ENCODE measurements at regions not wholly inside any gene's neighbourhood (a gene's known extent, or its start where the extent isn't known, plus 50 kb on each side); places are given as distances from the start of the nearest gene placed in this dataset.

DNA sequence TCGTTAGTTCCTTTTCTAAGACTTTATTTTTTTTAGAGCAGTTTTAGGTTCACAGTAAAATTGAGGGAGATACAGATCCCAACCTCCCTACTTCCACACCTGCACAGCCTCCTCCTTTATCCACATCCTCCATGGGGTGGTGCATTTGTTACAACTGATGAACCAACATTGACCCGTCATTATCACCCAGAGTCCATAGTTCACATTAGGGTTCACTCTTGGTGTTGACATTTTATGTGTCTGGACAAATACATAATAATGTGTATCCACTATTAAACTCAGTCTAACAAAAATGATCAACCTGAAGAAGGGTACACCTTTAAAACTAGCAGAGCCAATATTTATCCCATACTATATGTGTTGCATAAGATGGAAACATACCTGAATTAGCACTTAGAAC, 130.4 kb upstream of the CCDC28A start:
- no peak for DNase-seq (ENCODE audit: extremely low spot score)
- CTCF ChIA-PET = no interaction called here
- no peak for TF ChIP-seq FOXK2 (IDR thresholded peaks at IDR 0.05)
- no peak for TF ChIP-seq FOXA1 (IDR thresholded peaks at IDR 0.05)
- no peak for TF ChIP-seq NFRKB (IDR thresholded peaks at IDR 0.05)
- TF ChIP-seq, protein P1, sequence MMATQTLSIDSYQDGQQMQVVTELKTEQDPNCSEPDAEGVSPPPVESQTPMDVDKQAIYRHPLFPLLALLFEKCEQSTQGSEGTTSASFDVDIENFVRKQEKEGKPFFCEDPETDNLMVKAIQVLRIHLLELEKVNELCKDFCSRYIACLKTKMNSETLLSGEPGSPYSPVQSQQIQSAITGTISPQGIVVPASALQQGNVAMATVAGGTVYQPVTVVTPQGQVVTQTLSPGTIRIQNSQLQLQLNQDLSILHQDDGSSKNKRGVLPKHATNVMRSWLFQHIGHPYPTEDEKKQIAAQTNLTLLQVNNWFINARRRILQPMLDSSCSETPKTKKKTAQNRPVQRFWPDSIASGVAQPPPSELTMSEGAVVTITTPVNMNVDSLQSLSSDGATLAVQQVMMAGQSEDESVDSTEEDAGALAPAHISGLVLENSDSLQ (IDR thresholded peaks at IDR 0.05) = no peak
- TF ChIP-seq SUZ12 (IDR thresholded peaks at IDR 0.05) = no peak
- no peak for TF ChIP-seq TARDBP (IDR thresholded peaks at IDR 0.05)
- TF ChIP-seq ARNT (IDR thresholded peaks at IDR 0.05) = no peak
- TF ChIP-seq LEF1 (IDR thresholded peaks at IDR 0.05; ENCODE audit: borderline replicate concordance) = no peak
- TF ChIP-seq L3MBTL2 (conservative IDR thresholded peaks at IDR 0.05) = no peak
- POLR2A ChIA-PET = no interaction called here

DNA sequence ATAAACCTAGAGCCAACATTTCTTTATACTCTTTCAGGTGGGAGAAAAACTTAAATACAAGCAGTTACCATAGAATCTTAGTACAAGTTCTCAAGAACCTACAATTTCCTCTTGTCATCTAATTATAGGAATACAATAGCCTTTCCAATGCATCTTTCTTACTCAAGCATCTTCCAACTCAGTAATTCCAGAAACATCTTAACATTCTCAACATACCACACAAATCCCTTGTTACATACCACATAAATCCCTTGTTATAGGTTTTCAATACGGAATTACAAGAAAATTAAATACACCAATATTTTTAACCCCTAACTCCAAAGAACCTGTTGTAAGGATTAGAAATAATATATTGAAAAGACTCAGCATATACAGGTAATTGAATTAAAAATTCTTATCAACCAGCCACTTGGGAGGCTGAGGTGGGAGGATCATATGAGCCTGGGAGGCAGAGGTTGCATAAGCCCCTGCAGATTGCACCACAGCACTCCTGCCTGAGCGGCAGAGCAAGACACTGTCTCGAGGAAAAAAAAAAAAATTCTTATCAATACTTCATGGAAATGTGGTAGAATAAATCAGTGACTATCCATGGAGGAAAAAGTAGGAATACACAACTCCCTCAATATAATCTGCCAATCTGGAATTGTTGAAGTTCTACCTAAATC, 127.5 kb upstream of the CCDC28A start:
- POLR2A ChIA-PET = no interaction called here
- CTCF ChIA-PET = no interaction called here
- DNase-seq (ENCODE audit: extremely low spot score) = no peak
- TF ChIP-seq FOXM1 (IDR thresholded peaks at IDR 0.05; ENCODE audit: borderline replicate concordance) (no peak), ARNT (IDR thresholded peaks at IDR 0.05) (no peak), FOXA1 (IDR thresholded peaks at IDR 0.05) (no peak), HDGF (IDR thresholded peaks at IDR 0.05; ENCODE audit: borderline replicate concordance) (no peak), CTBP1 (IDR thresholded peaks at IDR 0.05; ENCODE audit: borderline replicate concordance) (no peak), FOXK2 (IDR thresholded peaks at IDR 0.05) (no peak), SP1 (IDR thresholded peaks at IDR 0.05) (no peak), TARDBP (IDR thresholded peaks at IDR 0.05) (no peak), SUZ12 (IDR thresholded peaks at IDR 0.05) (no peak), BHLHE40 (IDR thresholded peaks at IDR 0.05; ENCODE audit: borderline replicate concordance) (no peak)
- TF ChIP-seq, protein P1 (IDR thresholded peaks at IDR 0.05) = no peak

DNA sequence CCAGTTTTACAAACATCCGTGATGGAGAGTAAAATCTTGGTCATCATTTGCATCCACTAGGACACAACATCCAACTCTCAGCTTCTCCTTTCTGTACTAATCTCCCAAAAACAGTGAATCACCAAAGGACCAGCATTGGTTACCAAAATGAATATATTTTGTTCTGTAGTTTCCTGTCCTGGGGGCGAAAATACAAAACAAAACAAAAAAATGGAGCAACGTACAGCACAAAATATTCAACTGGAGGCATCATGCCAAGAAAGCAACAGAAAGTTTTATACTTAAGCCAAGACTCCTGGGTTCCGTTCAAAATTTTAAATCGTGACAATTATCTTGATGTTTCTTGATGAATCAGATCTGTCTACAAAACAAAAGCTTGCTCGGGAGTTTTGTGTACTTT, 126.6 kb upstream of the CCDC28A start:
- CTCF ChIA-PET = no interaction called here
- POLR2A ChIA-PET = no interaction called here
- DNase-seq (ENCODE audit: extremely low spot score) = no peak
- TF ChIP-seq LEF1 (IDR thresholded peaks at IDR 0.05; ENCODE audit: borderline replicate concordance) = no peak
- TF ChIP-seq FOXM1 (IDR thresholded peaks at IDR 0.05; ENCODE audit: borderline replicate concordance) = no peak
- TF ChIP-seq ZNF384 (IDR thresholded peaks at IDR 0.05) = no peak
- TF ChIP-seq TARDBP (IDR thresholded peaks at IDR 0.05) = no peak
- TF ChIP-seq BHLHE40 (IDR thresholded peaks at IDR 0.05; ENCODE audit: borderline replicate concordance) = no peak
- TF ChIP-seq ARNT (IDR thresholded peaks at IDR 0.05) = no peak
- TF ChIP-seq FOXK2 (IDR thresholded peaks at IDR 0.05) = no peak
- TF ChIP-seq NFRKB (IDR thresholded peaks at IDR 0.05) = no peak
- no peak for TF ChIP-seq L3MBTL2 (conservative IDR thresholded peaks at IDR 0.05)
- TF ChIP-seq CTBP1 (IDR thresholded peaks at IDR 0.05; ENCODE audit: borderline replicate concordance) = no peak
- no peak for TF ChIP-seq FOXA1 (IDR thresholded peaks at IDR 0.05)
- TF ChIP-seq HDGF (IDR thresholded peaks at IDR 0.05; ENCODE audit: borderline replicate concordance) = no peak
- TF ChIP-seq, protein P1 (IDR thresholded peaks at IDR 0.05) = no peak
- TF ChIP-seq ELF4 (IDR thresholded peaks at IDR 0.05) = no peak
- TF ChIP-seq SP1 (IDR thresholded peaks at IDR 0.05) = no peak
- no peak for TF ChIP-seq SUZ12 (IDR thresholded peaks at IDR 0.05)

DNA sequence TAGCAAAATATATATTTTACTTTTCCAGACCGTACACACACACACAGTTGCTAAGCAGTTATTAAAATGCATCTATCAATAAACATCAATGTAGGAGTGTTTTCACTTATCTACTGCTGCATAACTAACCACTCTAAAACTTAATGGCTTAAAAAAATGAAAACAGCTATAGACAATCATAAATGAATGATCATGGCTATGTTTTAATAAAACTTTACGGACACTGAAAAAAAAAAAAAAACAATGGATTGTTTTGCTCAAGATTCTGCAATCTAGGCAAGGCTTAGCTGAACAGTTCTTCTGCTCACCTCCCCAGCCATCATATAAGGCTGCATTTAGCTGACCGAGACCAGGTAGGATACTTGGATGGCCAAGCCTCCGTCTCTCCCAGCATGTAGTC, 125.4 kb upstream of the CCDC28A start:
- CTCF ChIA-PET = interaction anchor here (1.3 kb wide), 1 partner anchor 8 kb away, joined by 3 read pairs; no protein-coding TSS in a partner anchor
- TF ChIP-seq CTBP1 (IDR thresholded peaks at IDR 0.05; ENCODE audit: borderline replicate concordance) = no peak
- TF ChIP-seq ZNF384 (IDR thresholded peaks at IDR 0.05) = peak; percentile 92
- TF ChIP-seq SUZ12 (IDR thresholded peaks at IDR 0.05) = no peak
- TF ChIP-seq, protein P1 (IDR thresholded peaks at IDR 0.05) = no peak
- no peak for TF ChIP-seq FOXM1 (IDR thresholded peaks at IDR 0.05; ENCODE audit: borderline replicate concordance)
- TF ChIP-seq SP1 (IDR thresholded peaks at IDR 0.05) = no peak
- TF ChIP-seq FOXK2 (IDR thresholded peaks at IDR 0.05) = no peak
- POLR2A ChIA-PET = no interaction called here
- no peak for DNase-seq (ENCODE audit: extremely low spot score)

DNA sequence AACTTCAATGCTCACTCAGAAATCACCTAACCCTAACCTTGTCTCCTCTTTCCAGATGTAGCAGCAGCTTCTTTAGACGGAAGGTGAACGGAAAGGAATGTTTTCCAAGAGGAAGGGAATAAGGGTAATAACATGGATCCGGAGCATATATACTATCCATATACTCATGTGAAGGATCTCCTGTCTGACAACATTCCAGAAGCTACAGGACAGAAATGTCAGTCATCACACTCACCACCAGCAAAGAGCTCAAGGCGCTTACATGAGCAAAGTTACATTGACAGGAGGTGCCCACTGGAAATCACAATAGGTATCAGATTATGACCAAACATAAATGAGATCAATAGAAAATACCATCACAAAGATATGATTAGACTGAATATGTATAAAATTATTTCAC, 122.1 kb upstream of the CCDC28A start:
- TF ChIP-seq ELF4 (IDR thresholded peaks at IDR 0.05) = no peak
- TF ChIP-seq TARDBP (IDR thresholded peaks at IDR 0.05) = no peak
- TF ChIP-seq ZNF384 (IDR thresholded peaks at IDR 0.05) = no peak
- no peak for TF ChIP-seq CTBP1 (IDR thresholded peaks at IDR 0.05; ENCODE audit: borderline replicate concordance)
- no peak for TF ChIP-seq FOXM1 (IDR thresholded peaks at IDR 0.05; ENCODE audit: borderline replicate concordance)
- TF ChIP-seq ARNT (IDR thresholded peaks at IDR 0.05) = no peak
- no peak for TF ChIP-seq FOXA1 (IDR thresholded peaks at IDR 0.05)
- no peak for TF ChIP-seq LEF1 (IDR thresholded peaks at IDR 0.05; ENCODE audit: borderline replicate concordance)
- TF ChIP-seq L3MBTL2 (conservative IDR thresholded peaks at IDR 0.05) = no peak
- TF ChIP-seq FOXK2 (IDR thresholded peaks at IDR 0.05) = no peak
- TF ChIP-seq, protein P1 (IDR thresholded peaks at IDR 0.05) = no peak
- TF ChIP-seq SP1 (IDR thresholded peaks at IDR 0.05) = no peak
- no peak for TF ChIP-seq NFRKB (IDR thresholded peaks at IDR 0.05)
- ChIA-PET POLR2A (interaction anchor here (1.2 kb wide), 1 partner anchor 122 kb away, joined by 3 read pairs; the partner anchor contains the start of gene CCDC28A), CTCF (no interaction called here)
- DNase-seq (ENCODE audit: extremely low spot score) = no peak
